Panc1 (cell line): ENCODE measurements at regions not wholly inside any gene's neighbourhood (a gene's known extent, or its start where the extent isn't known, plus 50 kb on each side); places are given as distances from the start of the nearest gene placed in this dataset.

Experiments
- POLR2AphosphoS5 ChIP-seq: IDR thresholded peaks from 2 replicates; pipeline ENCODE4 v1.6.1; 2012; ENCODE audit warnings: mild to moderate bottlenecking, low read depth, low read length, moderate library complexity
- TF ChIP-seq, protein P1 (sequence below): fragments of 450-650 bp; IDR thresholded peaks from 2 replicates; pipeline ENCODE4 v1.5.1; 2017; ENCODE audit warnings: mild to moderate bottlenecking
- TF ChIP-seq, protein P2 (sequence below), 2 experiments: IDR thresholded peaks; 2 replicates each; pipeline ENCODE4 v1.6.1; 2011 to 2012; ENCODE audit warnings: low read depth in 2 of 2, control low read depth in 1 of 2, low read length in 1 of 2, mild to moderate bottlenecking in 1 of 2, moderate library complexity in 1 of 2; ENCODE audit not compliant: insufficient read depth in 1 of 2

DNA sequence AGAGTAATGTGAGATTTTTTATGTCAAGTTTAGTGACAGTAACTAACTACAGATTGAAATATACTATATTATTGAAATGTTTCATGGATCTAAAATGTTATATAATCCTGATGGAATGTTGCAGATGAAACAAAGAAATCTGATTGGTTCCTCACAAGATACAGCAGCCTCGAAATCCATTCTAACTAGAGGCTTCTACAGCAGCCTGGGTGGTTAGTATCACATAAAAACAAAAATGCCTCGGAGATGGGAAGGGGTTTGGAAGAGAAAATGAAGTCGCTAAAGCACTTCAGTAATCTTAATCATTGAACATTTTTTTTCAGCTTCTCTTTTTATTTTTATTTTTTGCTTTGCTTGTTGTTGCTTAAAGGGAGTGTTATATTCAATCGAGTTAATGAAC, 75.2 kb downstream of the TANC2 start:
- no peak for TF ChIP-seq POLR2AphosphoS5
- TF ChIP-seq, protein P1, sequence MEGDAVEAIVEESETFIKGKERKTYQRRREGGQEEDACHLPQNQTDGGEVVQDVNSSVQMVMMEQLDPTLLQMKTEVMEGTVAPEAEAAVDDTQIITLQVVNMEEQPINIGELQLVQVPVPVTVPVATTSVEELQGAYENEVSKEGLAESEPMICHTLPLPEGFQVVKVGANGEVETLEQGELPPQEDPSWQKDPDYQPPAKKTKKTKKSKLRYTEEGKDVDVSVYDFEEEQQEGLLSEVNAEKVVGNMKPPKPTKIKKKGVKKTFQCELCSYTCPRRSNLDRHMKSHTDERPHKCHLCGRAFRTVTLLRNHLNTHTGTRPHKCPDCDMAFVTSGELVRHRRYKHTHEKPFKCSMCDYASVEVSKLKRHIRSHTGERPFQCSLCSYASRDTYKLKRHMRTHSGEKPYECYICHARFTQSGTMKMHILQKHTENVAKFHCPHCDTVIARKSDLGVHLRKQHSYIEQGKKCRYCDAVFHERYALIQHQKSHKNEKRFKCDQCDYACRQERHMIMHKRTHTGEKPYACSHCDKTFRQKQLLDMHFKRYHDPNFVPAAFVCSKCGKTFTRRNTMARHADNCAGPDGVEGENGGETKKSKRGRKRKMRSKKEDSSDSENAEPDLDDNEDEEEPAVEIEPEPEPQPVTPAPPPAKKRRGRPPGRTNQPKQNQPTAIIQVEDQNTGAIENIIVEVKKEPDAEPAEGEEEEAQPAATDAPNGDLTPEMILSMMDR = no peak
- TF ChIP-seq, protein P2, sequence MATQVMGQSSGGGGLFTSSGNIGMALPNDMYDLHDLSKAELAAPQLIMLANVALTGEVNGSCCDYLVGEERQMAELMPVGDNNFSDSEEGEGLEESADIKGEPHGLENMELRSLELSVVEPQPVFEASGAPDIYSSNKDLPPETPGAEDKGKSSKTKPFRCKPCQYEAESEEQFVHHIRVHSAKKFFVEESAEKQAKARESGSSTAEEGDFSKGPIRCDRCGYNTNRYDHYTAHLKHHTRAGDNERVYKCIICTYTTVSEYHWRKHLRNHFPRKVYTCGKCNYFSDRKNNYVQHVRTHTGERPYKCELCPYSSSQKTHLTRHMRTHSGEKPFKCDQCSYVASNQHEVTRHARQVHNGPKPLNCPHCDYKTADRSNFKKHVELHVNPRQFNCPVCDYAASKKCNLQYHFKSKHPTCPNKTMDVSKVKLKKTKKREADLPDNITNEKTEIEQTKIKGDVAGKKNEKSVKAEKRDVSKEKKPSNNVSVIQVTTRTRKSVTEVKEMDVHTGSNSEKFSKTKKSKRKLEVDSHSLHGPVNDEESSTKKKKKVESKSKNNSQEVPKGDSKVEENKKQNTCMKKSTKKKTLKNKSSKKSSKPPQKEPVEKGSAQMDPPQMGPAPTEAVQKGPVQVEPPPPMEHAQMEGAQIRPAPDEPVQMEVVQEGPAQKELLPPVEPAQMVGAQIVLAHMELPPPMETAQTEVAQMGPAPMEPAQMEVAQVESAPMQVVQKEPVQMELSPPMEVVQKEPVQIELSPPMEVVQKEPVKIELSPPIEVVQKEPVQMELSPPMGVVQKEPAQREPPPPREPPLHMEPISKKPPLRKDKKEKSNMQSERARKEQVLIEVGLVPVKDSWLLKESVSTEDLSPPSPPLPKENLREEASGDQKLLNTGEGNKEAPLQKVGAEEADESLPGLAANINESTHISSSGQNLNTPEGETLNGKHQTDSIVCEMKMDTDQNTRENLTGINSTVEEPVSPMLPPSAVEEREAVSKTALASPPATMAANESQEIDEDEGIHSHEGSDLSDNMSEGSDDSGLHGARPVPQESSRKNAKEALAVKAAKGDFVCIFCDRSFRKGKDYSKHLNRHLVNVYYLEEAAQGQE (IDR thresholded peaks at IDR 0.05; ENCODE audit: insufficient read depth in 1 of 2, low read depth in 2 of 2, low read length in 1 of 2) = no peak
